GM12878 (cell line): ENCODE measurements at regions not wholly inside any gene's neighbourhood (a gene's known extent, or its start where the extent isn't known, plus 50 kb on each side); places are given as distances from the start of the nearest gene placed in this dataset.

Experiments used
- ATAC-seq: fragments of 200-7000 bp; cut with Tn5 transposase; 3 replicates; pipeline ENCODE4 v1.9.1; 2020; ENCODE audit warnings: mild to moderate bottlenecking, moderate library complexity
- BruUV-seq: library from RNA; stranded (reverse); fragments of 400-500 nt; replicated peaks from 2 replicates; lab custom pipeline; 2021; lab: Mats Ljungman, UMichigan
- CTCF ChIA-PET: fragments of 300-600 bp; sonication (Branson Sonifier 250); formaldehyde crosslinking; extraction: SDS; loops from one replicate; lab custom pipeline; 2021; ENCODE audit warnings: inconsistent platforms; lab: Yijun Ruan, JAX
- POLR2A ChIA-PET: fragments of 350-600 bp; formaldehyde crosslinking; extraction: SDS; loops from one replicate; lab custom pipeline; 2021; ENCODE audit warnings: inconsistent platforms; lab: Charles Lee
- RAD21 ChIA-PET: fragments of 300-600 bp; sonication (Branson Sonifier 250); formaldehyde crosslinking; loops from one replicate; lab custom pipeline; 2023; ENCODE audit warnings: antibody characterized with exemption; ENCODE audit not compliant: unreplicated experiment; lab: Charles Lee
- SMC1A ChIA-PET: fragments of 300-600 bp; sonication (Branson Sonifier 250); formaldehyde crosslinking; loops from one replicate; lab custom pipeline; 2023; ENCODE audit not compliant: unreplicated experiment, uncharacterized antibody; lab: Charles Lee
- DNase-seq: peaks from one replicate; pipeline ENCODE4 v3.0.0-alpha.2; 2011; ENCODE audit warnings: low read depth, low spot score
- FAIRE-seq: peaks from 3 replicates; lab custom pipeline; 2011; peaks lifted over from hg19 to GRCh38; lab: Jason Lieb, UNC
- H2AFZ ChIP-seq: 2 replicates; pipeline ENCODE4 v1.6.0; 2011; ENCODE audit warnings: low read depth, low read length, control low read depth; ENCODE audit not compliant: control insufficient read depth
- H3K27ac ChIP-seq: 2 replicates; pipeline ENCODE4 v1.5.1; 2011; ENCODE audit warnings: control low read depth; ENCODE audit not compliant: control insufficient read depth, insufficient read depth
- H3K27me3 ChIP-seq, 2 experiments: replicated peaks in 1 of 2; 2 replicates each; pipeline versions ENCODE4 v1.6.0 to v1.6.1; 2011; ENCODE audit warnings: low read length in 1 of 2; ENCODE audit not compliant: control insufficient read depth in 2 of 2, insufficient read depth in 2 of 2
- H3K36me3 ChIP-seq, 2 experiments: 2 replicates each; pipeline ENCODE4 v1.5.1; 2011; ENCODE audit warnings: low read length in 1 of 2; ENCODE audit not compliant: control insufficient read depth in 2 of 2, insufficient read depth in 2 of 2
- H3K4me1 ChIP-seq: 2 replicates; pipeline ENCODE4 v1.6.1; 2011; ENCODE audit warnings: mild to moderate bottlenecking, low read length, moderate library complexity, mixed read lengths; ENCODE audit not compliant: control insufficient read depth, insufficient read depth
- H3K4me2 ChIP-seq: 2 replicates; pipeline ENCODE4 v1.6.0; 2011; ENCODE audit warnings: control low read depth; ENCODE audit not compliant: control insufficient read depth, insufficient read depth
- H3K4me3 ChIP-seq: fragments of 200-600 bp; sonication (generic); 2 replicates; pipeline ENCODE4 v1.5.1; 2016
- H3K79me2 ChIP-seq: 2 replicates; pipeline ENCODE4 v1.6.0; 2011; ENCODE audit warnings: low read length; ENCODE audit not compliant: control insufficient read depth, insufficient read depth
- H3K9ac ChIP-seq: 2 replicates; pipeline ENCODE4 v1.8.0; 2011; ENCODE audit warnings: low read length, control low read depth, mixed read lengths; ENCODE audit not compliant: control insufficient read depth, insufficient read depth
- H3K9me3 ChIP-seq: replicated peaks from 3 replicates; pipeline ENCODE4 v1.5.1; 2011; ENCODE audit warnings: mild to moderate bottlenecking, low read length; ENCODE audit not compliant: control insufficient read depth, insufficient read depth
- H4K20me1 ChIP-seq: 2 replicates; pipeline ENCODE4 v1.6.0; 2011; ENCODE audit not compliant: control insufficient read depth, insufficient read depth
- CBX5 ChIP-seq: sonication (generic); IDR thresholded peaks from 2 replicates; pipeline ENCODE4 v1.6.1; 2016; ENCODE audit warnings: low read depth, moderate library complexity, mild to moderate bottlenecking, inconsistent platforms
- MTA2 ChIP-seq: fragments of 450-650 bp; IDR thresholded peaks from 2 replicates; pipeline ENCODE4 v1.6.1; 2016; ENCODE audit warnings: low read depth, mild to moderate bottlenecking, moderate library complexity
- POLR2AphosphoS5 ChIP-seq: IDR thresholded peaks from 2 replicates; pipeline ENCODE4 v1.6.1; 2011; ENCODE audit warnings: mild to moderate bottlenecking, low read length, inconsistent platforms
- TCF3 ChIP-seq: IDR thresholded peaks from 2 replicates; pipeline ENCODE4 v1.6.1; 2012; ENCODE audit warnings: low read depth, mild to moderate bottlenecking, low read length, borderline replicate concordance; ENCODE audit not compliant: insufficient read depth
- ZZZ3 ChIP-seq: IDR thresholded peaks from 2 replicates; pipeline ENCODE4 v1.6.1; 2011; ENCODE audit warnings: low read depth; ENCODE audit not compliant: control insufficient read depth, insufficient read length
- WGBS: methylation state at CpG from one replicate; pipeline ENCODE4 v1.1.6; 2016; ENCODE audit warnings: low lambda C conversion rate; ENCODE audit not compliant: insufficient replicate concordance, insufficient coverage; ENCODE audit errors: missing lambda C conversion rate; 5-methylcytosine and 5-hydroxymethylcytosine counted together
- in situ Hi-C: fragments of 300-500 bp; cut with MboI; formaldehyde crosslinking; loops from 9 replicates; pipeline ENCODE4 v1.14.3; 2018; ENCODE audit warnings: mixed read lengths
- intact Hi-C: fragments of 100-400 bp; cut with micrococcal nuclease; formaldehyde crosslinking; loops from one replicate; pipeline ENCODE4 v1.14.2; 2022; ENCODE audit not compliant: unreplicated experiment
- TF ChIP-seq, protein P1 (sequence below): fragments of 450-650 bp; IDR thresholded peaks from 2 replicates; pipeline ENCODE4 v1.6.1; 2014; ENCODE audit warnings: mild to moderate bottlenecking
- TF ChIP-seq, protein P2 (sequence below): fragments of 450-650 bp; IDR thresholded peaks from 2 replicates; pipeline ENCODE4 v1.6.1; 2017; ENCODE audit warnings: mild to moderate bottlenecking, moderate library complexity

DNA sequence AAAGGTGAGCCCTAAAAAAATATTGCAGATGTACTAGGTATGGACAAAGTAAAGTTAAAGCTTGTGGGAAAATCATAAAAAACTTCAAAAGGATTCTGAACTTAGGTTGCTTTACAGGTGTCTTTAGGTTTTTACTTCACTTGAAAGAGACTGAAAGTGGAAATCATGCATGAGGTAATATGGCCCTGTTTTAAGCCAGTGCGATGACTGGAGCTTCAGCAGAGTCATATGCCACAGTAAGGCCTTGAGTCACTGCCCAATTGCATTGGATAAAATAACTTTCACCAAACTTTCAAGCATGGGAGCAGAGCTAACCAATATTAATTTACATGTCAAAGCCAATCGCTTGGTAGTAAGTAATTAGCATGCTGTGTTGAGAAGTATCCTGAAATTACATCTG lies 63.9 kb upstream of the TMEM260 start:
- no peaks in the 10 kb centered on the region for H3K9me3 ChIP-seq
- RAD21 ChIA-PET, result no interaction called here
- intact Hi-C loops, result no loop called here
- DNase-seq, result no peak
- in situ Hi-C loops, result no loop called here
- no TSS peak for BruUV-seq
- POLR2A ChIA-PET, result no interaction called here
- TF ChIP-seq MTA2 (no peak), POLR2AphosphoS5 (no peak), CBX5 (no peak), TCF3 (no peak), ZZZ3 (no peak)
- TF ChIP-seq, protein P1, sequence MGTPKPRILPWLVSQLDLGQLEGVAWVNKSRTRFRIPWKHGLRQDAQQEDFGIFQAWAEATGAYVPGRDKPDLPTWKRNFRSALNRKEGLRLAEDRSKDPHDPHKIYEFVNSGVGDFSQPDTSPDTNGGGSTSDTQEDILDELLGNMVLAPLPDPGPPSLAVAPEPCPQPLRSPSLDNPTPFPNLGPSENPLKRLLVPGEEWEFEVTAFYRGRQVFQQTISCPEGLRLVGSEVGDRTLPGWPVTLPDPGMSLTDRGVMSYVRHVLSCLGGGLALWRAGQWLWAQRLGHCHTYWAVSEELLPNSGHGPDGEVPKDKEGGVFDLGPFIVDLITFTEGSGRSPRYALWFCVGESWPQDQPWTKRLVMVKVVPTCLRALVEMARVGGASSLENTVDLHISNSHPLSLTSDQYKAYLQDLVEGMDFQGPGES, result no peak
- TF ChIP-seq, protein P2, sequence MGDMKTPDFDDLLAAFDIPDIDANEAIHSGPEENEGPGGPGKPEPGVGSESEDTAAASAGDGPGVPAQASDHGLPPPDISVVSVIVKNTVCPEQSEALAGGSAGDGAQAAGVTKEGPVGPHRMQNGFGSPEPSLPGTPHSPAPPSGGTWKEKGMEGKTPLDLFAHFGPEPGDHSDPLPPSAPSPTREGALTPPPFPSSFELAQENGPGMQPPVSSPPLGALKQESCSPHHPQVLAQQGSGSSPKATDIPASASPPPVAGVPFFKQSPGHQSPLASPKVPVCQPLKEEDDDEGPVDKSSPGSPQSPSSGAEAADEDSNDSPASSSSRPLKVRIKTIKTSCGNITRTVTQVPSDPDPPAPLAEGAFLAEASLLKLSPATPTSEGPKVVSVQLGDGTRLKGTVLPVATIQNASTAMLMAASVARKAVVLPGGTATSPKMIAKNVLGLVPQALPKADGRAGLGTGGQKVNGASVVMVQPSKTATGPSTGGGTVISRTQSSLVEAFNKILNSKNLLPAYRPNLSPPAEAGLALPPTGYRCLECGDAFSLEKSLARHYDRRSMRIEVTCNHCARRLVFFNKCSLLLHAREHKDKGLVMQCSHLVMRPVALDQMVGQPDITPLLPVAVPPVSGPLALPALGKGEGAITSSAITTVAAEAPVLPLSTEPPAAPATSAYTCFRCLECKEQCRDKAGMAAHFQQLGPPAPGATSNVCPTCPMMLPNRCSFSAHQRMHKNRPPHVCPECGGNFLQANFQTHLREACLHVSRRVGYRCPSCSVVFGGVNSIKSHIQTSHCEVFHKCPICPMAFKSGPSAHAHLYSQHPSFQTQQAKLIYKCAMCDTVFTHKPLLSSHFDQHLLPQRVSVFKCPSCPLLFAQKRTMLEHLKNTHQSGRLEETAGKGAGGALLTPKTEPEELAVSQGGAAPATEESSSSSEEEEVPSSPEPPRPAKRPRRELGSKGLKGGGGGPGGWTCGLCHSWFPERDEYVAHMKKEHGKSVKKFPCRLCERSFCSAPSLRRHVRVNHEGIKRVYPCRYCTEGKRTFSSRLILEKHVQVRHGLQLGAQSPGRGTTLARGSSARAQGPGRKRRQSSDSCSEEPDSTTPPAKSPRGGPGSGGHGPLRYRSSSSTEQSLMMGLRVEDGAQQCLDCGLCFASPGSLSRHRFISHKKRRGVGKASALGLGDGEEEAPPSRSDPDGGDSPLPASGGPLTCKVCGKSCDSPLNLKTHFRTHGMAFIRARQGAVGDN, result no peak
- TF ChIP-seq, all 136 proteins: peak for 0
- H3K4me3 ChIP-seq, result no peak overlapping the region
- H3K79me2 ChIP-seq, result no peaks in the 10 kb centered on the region
- H3K36me3 ChIP-seq, result no peaks in the 10 kb centered on the region
- H2AFZ ChIP-seq, result no peak overlapping the region
- no peaks in the 10 kb centered on the region for H3K4me1 ChIP-seq
- CTCF ChIA-PET, result no interaction called here
- WGBS, result 51% methylated on average over 2 of the region's 2 CpGs
- FAIRE-seq, result no peak
- H3K27ac ChIP-seq, result no peak overlapping the region
- SMC1A ChIA-PET, result interaction anchor here (1.3 kb wide), 1 partner anchor 242 kb away, joined by 3 read pairs; no protein-coding TSS in a partner anchor
- no peak overlapping the region for H3K9ac ChIP-seq
- no peak for ATAC-seq
- no peaks in the 10 kb centered on the region for H4K20me1 ChIP-seq
- H3K4me2 ChIP-seq, result no peak overlapping the region
- peaks cover 0 to 2% of the 10 kb centered on the region in 2 experiments; a peak in 2 of 4 replicates for H3K27me3 ChIP-seq
